ENCODE measurements at regions not wholly inside any gene's neighbourhood (a gene's known extent, or its start where the extent isn't known, plus 50 kb on each side); places are given as distances from the start of the nearest gene placed in this dataset.
"Not testable (repeated sequence)": the region's sequence is repeated elsewhere in the genome, so short reads cannot be mapped to it uniquely, and the experiment has no call there.

GRCh38 chr7:93707249-93707648 lies 132.7 kb upstream of the CALCR start:
- POLR2A ChIA-PET, result no interaction called here
- no peaks in the 10 kb centered on the region for H3K27me3 ChIP-seq (ENCODE audit: control insufficient read depth, insufficient read depth, low read length)
- no peak for TF ChIP-seq CTCF (IDR thresholded peaks at IDR 0.05; ENCODE audit: insufficient read depth, low read depth, low read length)
- no peaks in the 10 kb centered on the region for H3K36me3 ChIP-seq (ENCODE audit: control insufficient read depth, insufficient read depth, low read length)
- CTCF ChIA-PET, result no interaction called here
- no peak for DNase-seq (ENCODE audit: low read depth)
- no peak overlapping the region for H3K4me3 ChIP-seq (ENCODE audit: low read depth, low read length)

- H3K36me3 ChIP-seq (ENCODE audit: control insufficient read depth, insufficient read depth, low read length); CTCF ChIA-PET; DNase-seq (ENCODE audit: low read depth); POLR2A ChIA-PET; H3K27me3 ChIP-seq (ENCODE audit: control insufficient read depth, insufficient read depth, low read length); H3K4me3 ChIP-seq (ENCODE audit: low read depth, low read length): not testable (repeated sequence)
These were observed 131.6 kb upstream of the CALCR start for GRCh38 chr7:93706162-93706561.

- Histone ChIP-seq H3K27me3 (ENCODE audit: control insufficient read depth, insufficient read depth, low read length) (no peaks in the 10 kb centered on the region), H3K4me3 (ENCODE audit: low read depth, low read length) (no peak overlapping the region), H3K36me3 (ENCODE audit: control insufficient read depth, insufficient read depth, low read length) (no peaks in the 10 kb centered on the region)
- DNase-seq (ENCODE audit: low read depth), result no peak
- CTCF ChIA-PET, result no interaction called here
- POLR2A ChIA-PET, result no interaction called here
- no peak for TF ChIP-seq CTCF (IDR thresholded peaks at IDR 0.05; ENCODE audit: insufficient read depth, low read depth, low read length)
These were observed 129.7 kb upstream of the CALCR start for GRCh38 chr7:93704217-93704616.

GRCh38 chr7:93697901-93698300 lies 123.4 kb upstream of the CALCR start:
- CTCF ChIA-PET, result no interaction called here
- POLR2A ChIA-PET, result no interaction called here

GRCh38 chr7:93693796-93694195 lies 119.3 kb upstream of the CALCR start:
- H3K27me3 ChIP-seq (ENCODE audit: control insufficient read depth, insufficient read depth, low read length), result peaks cover 1% of the 10 kb centered on the region; the same call in 1 of the 2 replicates
- CTCF ChIA-PET, result interaction anchor here (0.9 kb wide), 1 partner anchor 16 kb away, joined by 3 read pairs; no protein-coding TSS in a partner anchor
- H3K36me3 ChIP-seq (ENCODE audit: control insufficient read depth, insufficient read depth, low read length), result no peaks in the 10 kb centered on the region
- H3K4me3 ChIP-seq (ENCODE audit: low read depth, low read length), result no peak overlapping the region
- POLR2A ChIA-PET, result no interaction called here
- no peak for DNase-seq (ENCODE audit: low read depth)
- no peak for TF ChIP-seq CTCF (IDR thresholded peaks at IDR 0.05; ENCODE audit: insufficient read depth, low read depth, low read length)

More at GRCh38 chr7:93697901-93698300, 123.4 kb upstream of the CALCR start:
- no peaks in the 10 kb centered on the region for H3K27me3 ChIP-seq (ENCODE audit: control insufficient read depth, insufficient read depth, low read length)
- H3K4me3 ChIP-seq (ENCODE audit: low read depth, low read length), result no peak overlapping the region
- no peak for DNase-seq (ENCODE audit: low read depth)
- no peak for TF ChIP-seq CTCF (IDR thresholded peaks at IDR 0.05; ENCODE audit: insufficient read depth, low read depth, low read length)
- H3K36me3 ChIP-seq (ENCODE audit: control insufficient read depth, insufficient read depth, low read length), result no peaks in the 10 kb centered on the region

GRCh38 chr7:93690021-93690420 lies 115.5 kb upstream of the CALCR start:
- ChIA-PET CTCF (no interaction called here), POLR2A (no interaction called here)
- no peak for TF ChIP-seq CTCF (IDR thresholded peaks at IDR 0.05; ENCODE audit: insufficient read depth, low read depth, low read length)

More at GRCh38 chr7:93690021-93690420, 115.5 kb upstream of the CALCR start:
- peaks cover 1% of the 10 kb centered on the region; the same call in 1 of the 2 replicates for H3K27me3 ChIP-seq (ENCODE audit: control insufficient read depth, insufficient read depth, low read length)
- no peak for DNase-seq (ENCODE audit: low read depth)
- H3K4me3 ChIP-seq (ENCODE audit: low read depth, low read length), result no peak overlapping the region
- H3K36me3 ChIP-seq (ENCODE audit: control insufficient read depth, insufficient read depth, low read length), result no peaks in the 10 kb centered on the region
